ENCODE measurements at regions not wholly inside any gene's neighbourhood (a gene's known extent, or its start where the extent isn't known, plus 50 kb on each side); places are given as distances from the start of the nearest gene placed in this dataset.
"Not testable (repeated sequence)": the region's sequence is repeated elsewhere in the genome, so short reads cannot be mapped to it uniquely, and the experiment has no call there.

GRCh38 chr1:146670832-146671566 lies 267.1 kb upstream of the NBPF12 start:
- TF ChIP-seq, protein P1, sequence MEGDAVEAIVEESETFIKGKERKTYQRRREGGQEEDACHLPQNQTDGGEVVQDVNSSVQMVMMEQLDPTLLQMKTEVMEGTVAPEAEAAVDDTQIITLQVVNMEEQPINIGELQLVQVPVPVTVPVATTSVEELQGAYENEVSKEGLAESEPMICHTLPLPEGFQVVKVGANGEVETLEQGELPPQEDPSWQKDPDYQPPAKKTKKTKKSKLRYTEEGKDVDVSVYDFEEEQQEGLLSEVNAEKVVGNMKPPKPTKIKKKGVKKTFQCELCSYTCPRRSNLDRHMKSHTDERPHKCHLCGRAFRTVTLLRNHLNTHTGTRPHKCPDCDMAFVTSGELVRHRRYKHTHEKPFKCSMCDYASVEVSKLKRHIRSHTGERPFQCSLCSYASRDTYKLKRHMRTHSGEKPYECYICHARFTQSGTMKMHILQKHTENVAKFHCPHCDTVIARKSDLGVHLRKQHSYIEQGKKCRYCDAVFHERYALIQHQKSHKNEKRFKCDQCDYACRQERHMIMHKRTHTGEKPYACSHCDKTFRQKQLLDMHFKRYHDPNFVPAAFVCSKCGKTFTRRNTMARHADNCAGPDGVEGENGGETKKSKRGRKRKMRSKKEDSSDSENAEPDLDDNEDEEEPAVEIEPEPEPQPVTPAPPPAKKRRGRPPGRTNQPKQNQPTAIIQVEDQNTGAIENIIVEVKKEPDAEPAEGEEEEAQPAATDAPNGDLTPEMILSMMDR (conservative IDR thresholded peaks at IDR 0.05; ENCODE audit: low read length): not testable (repeated sequence)
- TF ChIP-seq EZH2phosphoT487 (IDR thresholded peaks at IDR 0.05; ENCODE audit: borderline replicate concordance, low read depth, low read length): not testable (repeated sequence)
